HT-29 (cell line): ENCODE measurements at regions not wholly inside any gene's neighbourhood (a gene's known extent, or its start where the extent isn't known, plus 50 kb on each side); places are given as distances from the start of the nearest gene placed in this dataset.

Source experiments
- DNase-seq: peaks from one replicate; pipeline ENCODE4 v3.0.0-alpha.2; 2015; ENCODE audit warnings: low spot score

- DNase-seq: no peak
Measured at GRCh38 chr7:47724335-47724982, 142.5 kb upstream of the TNS3 start.

DNA sequence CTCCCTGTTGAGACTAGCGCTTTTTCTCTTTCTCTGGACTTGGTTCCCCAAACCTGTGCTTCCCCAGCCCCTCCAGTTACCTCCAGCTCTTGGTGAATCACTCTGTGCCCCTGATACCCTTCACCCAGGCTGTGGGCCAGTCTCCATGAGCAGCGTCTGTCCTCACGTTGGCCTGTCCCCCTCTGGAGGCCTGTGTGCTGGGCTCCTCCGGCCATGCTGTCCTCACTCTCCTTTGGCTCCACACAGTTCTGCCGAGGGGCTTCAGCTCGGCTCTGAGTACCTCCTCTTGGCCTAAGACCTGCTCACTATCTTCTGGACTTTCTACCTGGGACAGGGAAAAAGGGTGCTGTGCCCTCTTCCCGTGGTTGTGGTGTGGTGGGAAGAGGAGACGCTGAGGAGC is 140.2 kb upstream of the TNS3 start:
- no peak for DNase-seq

- DNase-seq: peak; percentile 68
Measured at GRCh38 chr7:47721670-47722069, 139.8 kb upstream of the TNS3 start.

- no peak for DNase-seq
Measured at GRCh38 chr7:47720907-47721244, 139.0 kb upstream of the TNS3 start.

DNA sequence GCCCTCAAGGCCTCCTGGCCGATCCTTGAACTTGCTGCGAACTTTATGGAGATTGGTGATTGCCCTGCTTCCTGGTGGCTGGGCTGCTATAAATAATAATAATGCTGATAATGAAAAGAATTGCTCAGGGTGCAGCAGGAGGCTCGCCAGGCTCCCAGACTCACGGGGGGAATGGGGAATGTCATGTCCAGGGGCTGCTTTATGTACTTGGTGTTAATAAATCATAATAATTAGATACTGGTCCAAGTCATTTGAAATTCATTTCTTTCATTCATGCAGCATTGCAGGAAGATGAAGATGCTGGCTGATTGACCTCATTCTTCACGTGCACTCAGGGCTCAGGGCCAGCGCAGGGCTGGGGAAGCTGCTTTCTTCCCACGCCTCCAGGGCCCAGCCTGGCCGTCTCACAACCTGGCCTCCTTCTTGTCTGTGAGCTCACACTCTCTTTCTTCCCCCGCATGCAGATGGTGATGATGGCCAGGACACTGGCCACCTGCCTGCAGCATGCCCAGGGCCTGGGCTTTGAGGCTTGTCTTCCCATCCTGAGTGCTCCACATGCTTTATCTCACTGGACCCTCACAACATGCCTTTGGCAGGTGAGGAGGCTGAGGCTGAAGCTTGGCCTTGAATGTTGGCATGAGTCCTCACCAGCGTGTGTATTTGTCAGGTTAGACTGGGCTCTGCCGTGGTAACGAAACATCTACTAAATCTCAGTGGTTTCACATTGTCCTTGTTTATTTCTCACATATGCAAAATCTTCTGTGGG is 138.4 kb upstream of the TNS3 start:
- DNase-seq: no peak

- DNase-seq: no peak
Measured at GRCh38 chr7:47719675-47720074, 137.8 kb upstream of the TNS3 start.

- DNase-seq: no peak
Measured at GRCh38 chr7:47715631-47716068, 133.7 kb upstream of the TNS3 start.

DNA sequence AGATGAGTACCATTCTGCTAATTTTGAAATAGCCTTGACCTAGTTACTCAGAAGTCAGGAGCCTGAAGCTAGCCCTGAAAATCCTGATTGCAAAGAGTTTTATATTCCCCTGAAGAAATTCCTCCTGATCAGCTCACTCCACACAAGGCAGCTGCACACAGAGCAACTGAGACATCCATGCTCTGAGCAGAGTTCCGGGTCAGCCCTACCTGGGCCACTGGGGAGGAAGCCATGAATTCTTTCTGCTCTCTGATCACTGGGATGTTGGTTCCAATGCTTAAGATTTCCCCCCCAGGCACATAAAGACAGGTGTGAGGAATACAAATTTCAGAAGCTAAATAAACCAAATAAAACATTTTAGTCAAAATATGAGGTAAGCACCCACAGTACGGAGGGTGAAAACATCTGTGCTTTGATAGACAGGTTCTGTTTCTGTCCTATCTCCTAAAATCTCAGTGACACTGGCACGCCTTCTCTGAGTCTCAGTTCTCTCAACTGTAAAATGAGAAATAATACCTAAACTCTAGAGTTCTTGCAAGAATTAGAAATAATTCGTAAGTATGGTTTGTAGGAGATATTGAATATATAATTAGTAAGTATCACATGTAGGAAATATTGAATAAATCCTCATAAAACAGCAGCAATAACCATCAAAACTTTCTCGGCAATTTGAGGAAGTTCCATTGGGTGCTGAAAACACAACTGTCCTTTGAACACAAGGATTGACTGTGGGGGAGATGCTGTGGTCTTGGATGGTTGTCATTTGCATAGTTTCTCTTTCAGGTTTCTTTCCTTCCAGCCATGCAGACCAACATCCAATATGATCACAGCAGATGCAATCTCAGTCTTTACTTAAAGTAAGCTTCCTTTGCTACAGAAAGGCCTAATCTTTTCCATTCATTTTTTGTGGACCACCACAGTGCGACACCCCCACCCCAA is 133.0 kb upstream of the TNS3 start:
- DNase-seq: no peak

- DNase-seq: no peak
Measured at GRCh38 chr7:47713595-47713994, 131.7 kb upstream of the TNS3 start.

- DNase-seq: no peak
Measured at GRCh38 chr7:47712416-47712815, 130.5 kb upstream of the TNS3 start.

DNA sequence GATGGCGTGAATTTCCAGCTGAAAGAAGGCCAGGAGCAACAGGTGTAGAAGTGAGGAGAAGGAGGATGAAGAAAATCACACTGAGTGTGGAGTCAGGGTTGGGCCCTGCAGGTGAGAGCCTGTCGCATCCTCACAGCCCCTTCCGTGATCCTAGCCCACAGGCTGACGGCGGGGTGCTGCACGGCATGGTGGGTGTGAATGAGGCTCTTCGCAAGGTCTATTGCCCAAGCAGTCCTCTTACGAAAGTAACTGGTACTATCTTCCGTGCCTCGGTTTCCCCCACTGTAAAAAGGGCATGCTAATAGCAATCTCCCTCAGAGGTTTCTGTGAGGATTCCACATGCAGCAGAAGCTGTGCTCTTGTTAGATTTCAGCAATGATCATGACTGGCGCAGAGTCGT is 129.9 kb upstream of the TNS3 start:
- DNase-seq: no peak

DNA sequence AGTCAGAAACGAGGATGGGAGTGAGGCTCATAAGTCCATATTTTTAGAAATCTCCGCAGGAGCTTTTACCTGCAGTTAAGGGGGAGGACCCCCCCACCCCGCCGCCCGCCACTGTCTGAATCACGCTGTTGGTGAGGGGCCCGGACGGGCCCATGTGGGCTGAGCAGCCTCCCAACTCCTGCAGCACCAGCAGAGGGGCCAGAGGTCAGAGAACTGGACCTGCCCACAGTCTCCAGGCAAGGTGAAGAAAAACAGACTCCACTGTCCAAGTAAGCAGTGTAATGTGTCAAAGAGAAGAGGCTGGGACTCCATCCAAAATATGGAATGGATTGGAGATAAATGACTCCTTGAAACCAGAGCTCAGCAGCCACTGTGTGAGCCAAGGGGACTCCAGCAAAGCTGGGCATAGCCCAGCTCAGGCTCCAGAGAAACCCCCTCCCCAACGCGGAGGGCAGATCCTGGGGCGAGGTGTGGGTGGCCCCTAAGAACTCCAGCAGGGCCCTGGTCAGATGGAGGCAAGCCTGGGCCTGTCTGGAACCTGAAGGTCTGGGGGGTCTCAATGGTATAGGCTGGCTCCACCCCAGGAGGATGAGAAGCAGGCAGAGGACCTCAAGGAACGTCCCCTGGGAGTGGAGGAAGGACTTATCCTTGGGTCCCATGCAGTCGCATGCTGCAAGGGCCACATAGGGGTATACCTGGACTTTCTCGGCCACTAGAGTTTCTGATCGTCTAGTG is 128.5 kb upstream of the TNS3 start:
- DNase-seq: no peak

DNA sequence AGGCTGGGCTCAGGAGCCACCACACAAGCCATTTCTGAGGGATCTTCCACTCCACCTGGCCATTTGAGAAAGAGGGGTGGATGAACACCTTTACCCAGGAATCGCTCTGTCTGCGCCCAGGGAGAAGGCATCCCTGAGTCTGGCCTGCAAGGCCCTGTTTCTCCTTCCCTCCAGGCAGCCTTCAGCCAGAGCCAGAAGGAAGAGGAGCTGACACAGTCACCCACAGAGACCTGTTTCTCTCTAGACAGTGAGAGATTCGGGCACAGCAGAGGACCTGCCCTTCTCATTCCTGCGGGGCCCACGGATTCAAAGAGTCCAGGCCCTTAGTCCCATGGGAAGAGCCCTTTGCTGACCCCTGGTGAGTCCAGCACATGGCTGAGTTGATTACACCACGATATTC is 127.5 kb upstream of the TNS3 start:
- no peak for DNase-seq

DNA sequence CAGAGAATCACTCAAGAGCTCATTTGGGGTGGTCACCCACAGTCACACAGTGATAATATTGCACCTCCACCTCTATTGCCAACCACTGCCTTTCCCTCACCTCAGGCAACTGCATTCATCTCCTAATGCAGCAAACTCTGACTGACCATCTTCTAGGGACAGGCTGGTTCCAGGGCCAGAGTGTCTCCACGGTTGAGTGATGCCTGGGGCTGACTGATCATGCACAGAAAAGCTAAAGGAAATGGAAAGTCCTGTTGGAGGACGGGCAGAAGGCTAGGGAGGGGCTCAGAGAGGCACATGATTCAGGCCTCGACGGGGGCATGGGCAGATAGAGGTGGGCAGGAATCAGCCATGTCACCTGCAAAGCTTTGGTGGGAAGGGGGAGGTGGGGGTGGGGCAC is 127.1 kb upstream of the TNS3 start:
- no peak for DNase-seq

GRCh38 chr7:47707583-47707982 is 125.7 kb upstream of the TNS3 start:
- DNase-seq: no peak

- DNase-seq: no peak
Measured at GRCh38 chr7:47704936-47705335, 123.0 kb upstream of the TNS3 start.

DNA sequence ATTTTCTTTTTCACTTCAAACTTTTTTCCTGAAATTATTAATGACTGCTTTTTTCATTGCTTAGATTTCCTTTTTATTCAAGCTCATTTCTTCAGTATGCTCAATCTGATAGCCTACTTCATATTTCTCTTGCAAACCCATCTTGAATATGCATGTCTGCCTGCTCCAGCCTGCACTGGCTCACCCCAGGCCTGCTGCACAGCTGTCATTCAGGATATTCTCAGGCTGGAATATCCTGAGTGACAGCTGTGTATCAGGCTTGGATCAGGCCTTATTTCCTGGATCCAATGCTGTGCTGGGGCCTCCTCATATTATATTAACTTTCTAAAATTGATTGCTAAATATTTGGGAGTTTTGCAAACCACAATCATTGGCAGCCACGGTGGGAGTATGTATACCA is 120.2 kb upstream of the TNS3 start:
- DNase-seq: no peak

DNA sequence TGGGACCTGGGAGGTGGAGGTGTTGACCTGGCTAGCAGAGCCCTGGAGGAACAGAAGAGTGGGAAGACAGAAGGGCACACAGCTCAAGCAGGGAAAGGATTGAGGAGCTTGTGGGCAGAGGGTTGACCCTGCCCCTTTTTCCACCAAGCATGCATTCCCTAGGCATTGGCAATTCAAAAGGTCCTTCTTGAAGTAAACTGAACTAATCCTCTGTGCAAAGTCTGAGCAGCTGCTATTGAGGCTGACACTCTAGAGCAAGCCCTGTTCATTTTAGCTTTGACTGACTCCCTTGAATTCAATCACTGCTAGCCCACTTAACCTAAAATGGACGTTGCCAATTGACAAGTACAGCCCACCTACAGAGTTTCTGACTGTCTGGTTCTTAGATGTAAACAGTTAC is 116.5 kb upstream of the TNS3 start:
- no peak for DNase-seq

- no peak for DNase-seq
Measured at GRCh38 chr7:47697543-47697942, 115.6 kb upstream of the TNS3 start.

- no peak for DNase-seq
Measured at GRCh38 chr7:47696152-47696710, 114.3 kb upstream of the TNS3 start.

GRCh38 chr7:47693216-47693615 is 111.3 kb upstream of the TNS3 start:
- peak; percentile 37 for DNase-seq
